Panc1 (cell line): ENCODE measurements at regions not wholly inside any gene's neighbourhood (a gene's known extent, or its start where the extent isn't known, plus 50 kb on each side); places are given as distances from the start of the nearest gene placed in this dataset.

Experiments used
- ATAC-seq: fragments of 200-7000 bp; cut with Tn5 transposase; 2 replicates; pipeline ENCODE4 v1.9.1; 2020; ENCODE audit warnings: mild to moderate bottlenecking, moderate library complexity
- BruUV-seq: library from RNA; stranded (reverse); fragments of 400-500 nt; replicated peaks from 2 replicates; lab custom pipeline; 2021; lab: Mats Ljungman, UMichigan
- CTCF ChIA-PET: fragments of 300-600 bp; sonication (Branson Sonifier 250); formaldehyde crosslinking; loops from one replicate; lab custom pipeline; 2022; ENCODE audit warnings: antibody characterized with exemption; lab: Charles Lee
- POLR2A ChIA-PET: fragments of 300-600 bp; sonication (Branson Sonifier 250); formaldehyde crosslinking; loops from one replicate; lab custom pipeline; 2022; ENCODE audit warnings: antibody characterized with exemption; lab: Charles Lee
- DNase-seq: peaks from one replicate; pipeline ENCODE4 v3.0.0-alpha.2; 2010; ENCODE audit warnings: low read depth, low spot score
- H3K27ac ChIP-seq: 2 replicates; pipeline ENCODE4 v1.5.1; 2011; ENCODE audit warnings: mild to moderate bottlenecking, low read length, inconsistent platforms
- H3K27me3 ChIP-seq: fragments of 200-500 bp; sonication (Bioruptor generic); 2 replicates; pipeline ENCODE4 v1.6.0; 2014; ENCODE audit warnings: low read length, inconsistent platforms; ENCODE audit not compliant: control insufficient read depth, insufficient read depth
- H3K36me3 ChIP-seq: fragments of 200-500 bp; sonication (Bioruptor generic); 2 replicates; pipeline ENCODE4 v1.5.1; 2014; ENCODE audit warnings: inconsistent platforms, mild to moderate bottlenecking, low read length, moderate library complexity; ENCODE audit not compliant: control insufficient read depth, insufficient read depth
- H3K4me1 ChIP-seq: 2 replicates; pipeline ENCODE4 v1.5.1; 2011; ENCODE audit warnings: inconsistent platforms, mild to moderate bottlenecking, low read length, moderate library complexity; ENCODE audit not compliant: control insufficient read depth, insufficient read depth
- H3K4me3 ChIP-seq, 2 experiments: 2 replicates each; pipeline ENCODE4 v1.5.1; 2011 to 2012; ENCODE audit warnings: low read depth in 2 of 2, low read length in 2 of 2, mild to moderate bottlenecking in 2 of 2, inconsistent platforms in 1 of 2, moderate library complexity in 1 of 2
- H3K9me3 ChIP-seq: fragments of 200-500 bp; sonication (Bioruptor generic); 2 replicates; pipeline ENCODE4 v1.5.1; 2014; ENCODE audit warnings: low read depth, mild to moderate bottlenecking, inconsistent platforms, low read length, moderate library complexity; ENCODE audit not compliant: control insufficient read depth, insufficient read depth
- POLR2AphosphoS5 ChIP-seq: IDR thresholded peaks from 2 replicates; pipeline ENCODE4 v1.6.1; 2012; ENCODE audit warnings: mild to moderate bottlenecking, low read depth, low read length, moderate library complexity
- SIN3A ChIP-seq: IDR thresholded peaks from 2 replicates; pipeline ENCODE4 v1.6.1; 2012; ENCODE audit warnings: low read depth, mild to moderate bottlenecking, low read length, moderate library complexity, borderline replicate concordance; ENCODE audit not compliant: insufficient read depth
- TCF7L2 ChIP-seq: IDR thresholded peaks from 2 replicates; pipeline ENCODE4 v1.6.1; 2011; ENCODE audit warnings: mild to moderate bottlenecking, low read depth, low read length, inconsistent platforms
- in situ Hi-C: cut with HindIII; loops from 2 replicates; pipeline ENCODE4 v1.10.0; 2016; ENCODE audit warnings: low sequenced_read_pairs, low pct_unique_long_range_greater_than_20kb
- intact Hi-C: fragments of 100-400 bp; cut with micrococcal nuclease; formaldehyde crosslinking; loops from one replicate; pipeline ENCODE4 v1.10.0; 2022; ENCODE audit not compliant: unreplicated experiment
- TF ChIP-seq, protein P1 (sequence below): fragments of 450-650 bp; IDR thresholded peaks from 2 replicates; pipeline ENCODE4 v1.5.1; 2017; ENCODE audit warnings: mild to moderate bottlenecking
- TF ChIP-seq, protein P2 (sequence below), 2 experiments: IDR thresholded peaks; 2 replicates each; pipeline ENCODE4 v1.6.1; 2011 to 2012; ENCODE audit warnings: low read depth in 2 of 2, control low read depth in 1 of 2, low read length in 1 of 2, mild to moderate bottlenecking in 1 of 2, moderate library complexity in 1 of 2; ENCODE audit not compliant: insufficient read depth in 1 of 2

DNA sequence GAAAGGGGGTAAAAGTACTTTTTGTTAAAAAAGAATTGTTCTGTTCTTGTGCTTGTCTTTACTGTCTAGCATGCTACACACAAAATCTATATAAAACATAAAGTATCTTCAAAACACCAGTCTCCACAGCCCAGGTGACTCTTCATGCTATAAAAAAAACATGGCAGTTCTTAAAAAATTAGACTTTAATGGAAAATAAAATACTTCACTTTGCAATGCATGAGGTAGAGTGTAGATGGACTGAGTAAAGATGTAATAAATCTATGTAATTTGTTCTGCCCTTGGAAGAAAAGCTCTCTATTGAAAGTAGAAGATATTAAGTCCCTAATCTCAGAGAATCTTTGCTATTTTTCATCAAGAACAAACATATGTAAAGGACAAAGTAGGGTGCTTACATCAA, 425.4 kb downstream of the NOVA1 start:
- no peaks in the 10 kb centered on the region for H3K4me1 ChIP-seq
- in situ Hi-C loops (no loop called here), intact Hi-C loops (no loop called here)
- no TSS peak for BruUV-seq
- ChIA-PET CTCF (no interaction called here), POLR2A (no interaction called here)
- no peak overlapping the region for H3K4me3 ChIP-seq
- H3K9me3 ChIP-seq = no peaks in the 10 kb centered on the region
- DNase-seq (no peak), ATAC-seq (no peak)
- H3K27me3 ChIP-seq = no peaks in the 10 kb centered on the region
- no peak overlapping the region for H3K27ac ChIP-seq
- no peak for TF ChIP-seq SIN3A
- TF ChIP-seq, protein P1, sequence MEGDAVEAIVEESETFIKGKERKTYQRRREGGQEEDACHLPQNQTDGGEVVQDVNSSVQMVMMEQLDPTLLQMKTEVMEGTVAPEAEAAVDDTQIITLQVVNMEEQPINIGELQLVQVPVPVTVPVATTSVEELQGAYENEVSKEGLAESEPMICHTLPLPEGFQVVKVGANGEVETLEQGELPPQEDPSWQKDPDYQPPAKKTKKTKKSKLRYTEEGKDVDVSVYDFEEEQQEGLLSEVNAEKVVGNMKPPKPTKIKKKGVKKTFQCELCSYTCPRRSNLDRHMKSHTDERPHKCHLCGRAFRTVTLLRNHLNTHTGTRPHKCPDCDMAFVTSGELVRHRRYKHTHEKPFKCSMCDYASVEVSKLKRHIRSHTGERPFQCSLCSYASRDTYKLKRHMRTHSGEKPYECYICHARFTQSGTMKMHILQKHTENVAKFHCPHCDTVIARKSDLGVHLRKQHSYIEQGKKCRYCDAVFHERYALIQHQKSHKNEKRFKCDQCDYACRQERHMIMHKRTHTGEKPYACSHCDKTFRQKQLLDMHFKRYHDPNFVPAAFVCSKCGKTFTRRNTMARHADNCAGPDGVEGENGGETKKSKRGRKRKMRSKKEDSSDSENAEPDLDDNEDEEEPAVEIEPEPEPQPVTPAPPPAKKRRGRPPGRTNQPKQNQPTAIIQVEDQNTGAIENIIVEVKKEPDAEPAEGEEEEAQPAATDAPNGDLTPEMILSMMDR = no peak
- TF ChIP-seq, protein P2, sequence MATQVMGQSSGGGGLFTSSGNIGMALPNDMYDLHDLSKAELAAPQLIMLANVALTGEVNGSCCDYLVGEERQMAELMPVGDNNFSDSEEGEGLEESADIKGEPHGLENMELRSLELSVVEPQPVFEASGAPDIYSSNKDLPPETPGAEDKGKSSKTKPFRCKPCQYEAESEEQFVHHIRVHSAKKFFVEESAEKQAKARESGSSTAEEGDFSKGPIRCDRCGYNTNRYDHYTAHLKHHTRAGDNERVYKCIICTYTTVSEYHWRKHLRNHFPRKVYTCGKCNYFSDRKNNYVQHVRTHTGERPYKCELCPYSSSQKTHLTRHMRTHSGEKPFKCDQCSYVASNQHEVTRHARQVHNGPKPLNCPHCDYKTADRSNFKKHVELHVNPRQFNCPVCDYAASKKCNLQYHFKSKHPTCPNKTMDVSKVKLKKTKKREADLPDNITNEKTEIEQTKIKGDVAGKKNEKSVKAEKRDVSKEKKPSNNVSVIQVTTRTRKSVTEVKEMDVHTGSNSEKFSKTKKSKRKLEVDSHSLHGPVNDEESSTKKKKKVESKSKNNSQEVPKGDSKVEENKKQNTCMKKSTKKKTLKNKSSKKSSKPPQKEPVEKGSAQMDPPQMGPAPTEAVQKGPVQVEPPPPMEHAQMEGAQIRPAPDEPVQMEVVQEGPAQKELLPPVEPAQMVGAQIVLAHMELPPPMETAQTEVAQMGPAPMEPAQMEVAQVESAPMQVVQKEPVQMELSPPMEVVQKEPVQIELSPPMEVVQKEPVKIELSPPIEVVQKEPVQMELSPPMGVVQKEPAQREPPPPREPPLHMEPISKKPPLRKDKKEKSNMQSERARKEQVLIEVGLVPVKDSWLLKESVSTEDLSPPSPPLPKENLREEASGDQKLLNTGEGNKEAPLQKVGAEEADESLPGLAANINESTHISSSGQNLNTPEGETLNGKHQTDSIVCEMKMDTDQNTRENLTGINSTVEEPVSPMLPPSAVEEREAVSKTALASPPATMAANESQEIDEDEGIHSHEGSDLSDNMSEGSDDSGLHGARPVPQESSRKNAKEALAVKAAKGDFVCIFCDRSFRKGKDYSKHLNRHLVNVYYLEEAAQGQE (IDR thresholded peaks at IDR 0.05; ENCODE audit: insufficient read depth in 1 of 2, low read depth in 2 of 2, low read length in 1 of 2) = no peak
- TF ChIP-seq POLR2AphosphoS5 = no peak
- TF ChIP-seq TCF7L2 = no peak
- H3K36me3 ChIP-seq = no peaks in the 10 kb centered on the region

DNA sequence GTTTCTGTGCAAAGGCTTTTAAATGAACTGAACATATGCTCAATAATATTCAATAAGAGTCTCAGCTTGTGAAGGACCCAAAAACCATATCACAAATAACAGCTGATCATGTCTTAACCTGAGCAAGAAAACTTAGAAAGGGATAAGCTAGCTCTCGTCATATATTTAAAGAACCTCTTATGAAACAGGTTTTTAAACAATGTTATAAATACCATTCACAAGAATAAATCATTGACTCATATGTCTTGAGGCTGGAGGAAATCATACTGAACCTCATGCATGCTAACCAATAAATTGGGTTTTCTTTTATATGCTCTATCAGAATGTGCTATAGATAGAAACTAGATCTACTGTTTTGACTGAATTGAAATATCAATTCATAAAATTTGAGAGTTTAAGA, 426.9 kb downstream of the NOVA1 start:
- no peak for ATAC-seq
- DNase-seq = no peak
- in situ Hi-C loops = no loop called here
- no peak for TF ChIP-seq POLR2AphosphoS5
- no peak for TF ChIP-seq TCF7L2
- TF ChIP-seq, protein P2 (IDR thresholded peaks at IDR 0.05; ENCODE audit: insufficient read depth in 1 of 2, low read depth in 2 of 2, low read length in 1 of 2) = no peak
- TF ChIP-seq, protein P1 = no peak
- no peak for TF ChIP-seq SIN3A
- CTCF ChIA-PET = no interaction called here
- BruUV-seq = no TSS peak
- no peak overlapping the region for H3K4me3 ChIP-seq
- no peaks in the 10 kb centered on the region for H3K9me3 ChIP-seq
- no peak overlapping the region for H3K27ac ChIP-seq
- POLR2A ChIA-PET = no interaction called here
- no peaks in the 10 kb centered on the region for H3K27me3 ChIP-seq
- no peaks in the 10 kb centered on the region for H3K4me1 ChIP-seq
- H3K36me3 ChIP-seq = no peaks in the 10 kb centered on the region
- intact Hi-C loops = no loop called here
